WERI-Rb-1 (cell line): ENCODE measurements at regions not wholly inside any gene's neighbourhood (a gene's known extent, or its start where the extent isn't known, plus 50 kb on each side); places are given as distances from the start of the nearest gene placed in this dataset.
"Not testable (repeated sequence)": the region's sequence is repeated elsewhere in the genome, so short reads cannot be mapped to it uniquely, and the experiment has no call there.

Experiments used
- DNase-seq: peaks from one replicate; pipeline ENCODE4 v3.0.0-alpha.2; 2020
- H3K27ac ChIP-seq: fragments of 250-450 bp; sonication (Bioruptor Pico); 2 replicates; pipeline ENCODE4 v1.5.1; 2020; ENCODE audit warnings: mild to moderate bottlenecking, moderate library complexity
- H3K27me3 ChIP-seq: fragments of 250-450 bp; sonication (Bioruptor Pico); 2 replicates; pipeline ENCODE4 v1.5.1; 2021; ENCODE audit warnings: mild to moderate bottlenecking, low read depth, moderate library complexity; ENCODE audit not compliant: insufficient read depth, severe bottlenecking
- H3K36me3 ChIP-seq: fragments of 250-450 bp; sonication (Bioruptor Pico); 2 replicates; pipeline ENCODE4 v1.5.1; 2020; ENCODE audit warnings: mild to moderate bottlenecking, moderate library complexity
- H3K4me3 ChIP-seq: 2 replicates; pipeline ENCODE4 v1.5.1; 2011; ENCODE audit warnings: low read depth, mild to moderate bottlenecking, control low read depth, low read length
- H3K9me3 ChIP-seq: fragments of 250-450 bp; sonication (Bioruptor Pico); 2 replicates; pipeline ENCODE4 v1.5.1; 2021; ENCODE audit warnings: mild to moderate bottlenecking, moderate library complexity; ENCODE audit not compliant: severe bottlenecking
- TF ChIP-seq, protein P1 (sequence below): IDR thresholded peaks from 2 replicates; pipeline ENCODE4 v1.5.1; 2011; ENCODE audit warnings: low read depth, mild to moderate bottlenecking, control low read depth, inconsistent platforms, low read length

DNA sequence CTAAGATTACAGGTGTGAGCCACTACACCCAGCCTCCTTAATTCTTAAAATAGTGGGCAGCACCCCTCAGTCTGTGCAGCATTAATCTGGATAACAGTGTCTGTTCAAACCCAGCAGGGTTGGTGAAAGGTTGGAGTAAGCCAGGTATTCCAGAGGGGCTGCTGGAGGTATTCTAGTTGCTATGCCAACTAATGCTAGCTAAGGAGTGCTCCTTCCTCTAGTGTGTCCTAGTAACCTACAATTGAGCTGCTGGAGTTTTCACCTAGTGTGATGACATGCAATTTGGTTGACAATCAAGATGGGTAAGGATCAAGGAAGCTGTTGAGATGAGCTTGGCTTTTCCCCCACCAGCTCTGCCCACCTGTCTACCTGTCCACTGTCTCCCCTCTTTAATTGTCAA lies 100.2 kb upstream of the IPO9 start:
- Histone ChIP-seq H3K4me3 (no peak overlapping the region), H3K27ac (no peak overlapping the region), H3K9me3 (no peaks in the 10 kb centered on the region), H3K36me3 (no peaks in the 10 kb centered on the region), H3K27me3 (no peaks in the 10 kb centered on the region)
- TF ChIP-seq, protein P1, sequence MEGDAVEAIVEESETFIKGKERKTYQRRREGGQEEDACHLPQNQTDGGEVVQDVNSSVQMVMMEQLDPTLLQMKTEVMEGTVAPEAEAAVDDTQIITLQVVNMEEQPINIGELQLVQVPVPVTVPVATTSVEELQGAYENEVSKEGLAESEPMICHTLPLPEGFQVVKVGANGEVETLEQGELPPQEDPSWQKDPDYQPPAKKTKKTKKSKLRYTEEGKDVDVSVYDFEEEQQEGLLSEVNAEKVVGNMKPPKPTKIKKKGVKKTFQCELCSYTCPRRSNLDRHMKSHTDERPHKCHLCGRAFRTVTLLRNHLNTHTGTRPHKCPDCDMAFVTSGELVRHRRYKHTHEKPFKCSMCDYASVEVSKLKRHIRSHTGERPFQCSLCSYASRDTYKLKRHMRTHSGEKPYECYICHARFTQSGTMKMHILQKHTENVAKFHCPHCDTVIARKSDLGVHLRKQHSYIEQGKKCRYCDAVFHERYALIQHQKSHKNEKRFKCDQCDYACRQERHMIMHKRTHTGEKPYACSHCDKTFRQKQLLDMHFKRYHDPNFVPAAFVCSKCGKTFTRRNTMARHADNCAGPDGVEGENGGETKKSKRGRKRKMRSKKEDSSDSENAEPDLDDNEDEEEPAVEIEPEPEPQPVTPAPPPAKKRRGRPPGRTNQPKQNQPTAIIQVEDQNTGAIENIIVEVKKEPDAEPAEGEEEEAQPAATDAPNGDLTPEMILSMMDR, result no peak
- DNase-seq, result no peak

DNA sequence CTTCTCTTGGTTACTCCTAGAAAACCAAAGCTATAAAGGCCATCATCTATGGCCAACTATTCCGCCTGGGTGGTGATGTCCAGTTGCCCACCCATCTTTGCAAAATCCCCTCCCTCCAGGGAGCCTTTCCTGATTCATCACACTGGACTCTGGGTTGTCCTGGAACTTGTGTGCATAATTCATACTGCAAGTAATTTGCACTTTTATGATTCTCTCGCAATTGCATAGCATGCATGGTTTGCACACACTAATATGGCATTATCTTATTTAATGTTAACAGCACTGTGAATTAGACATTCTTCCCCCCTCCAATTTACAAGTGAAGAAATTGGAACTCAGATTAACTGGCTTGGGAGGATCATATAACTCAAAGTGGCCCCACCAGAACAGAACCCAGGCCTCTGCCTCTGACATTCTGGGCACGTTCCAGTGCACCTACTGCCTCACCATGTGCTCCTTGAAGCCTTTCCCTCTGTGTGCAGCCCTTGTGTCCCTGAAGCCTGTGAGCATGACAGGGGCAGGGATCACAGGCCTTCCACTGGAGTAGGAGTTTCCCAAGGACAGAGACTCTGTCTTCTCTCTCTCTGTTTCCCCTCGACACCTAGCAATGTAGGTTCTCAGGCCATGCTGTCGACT lies 98.9 kb upstream of the IPO9 start:
- Histone ChIP-seq H3K4me3 (no peak overlapping the region), H3K27ac (no peak overlapping the region; the same call in 1 of the 2 replicates), H3K27me3 (no peaks in the 10 kb centered on the region), H3K36me3 (peaks cover 3% of the 10 kb centered on the region; the same call in 1 of the 2 replicates), H3K9me3 (no peaks in the 10 kb centered on the region)
- no peak for DNase-seq
- TF ChIP-seq, protein P1, result no peak

DNA sequence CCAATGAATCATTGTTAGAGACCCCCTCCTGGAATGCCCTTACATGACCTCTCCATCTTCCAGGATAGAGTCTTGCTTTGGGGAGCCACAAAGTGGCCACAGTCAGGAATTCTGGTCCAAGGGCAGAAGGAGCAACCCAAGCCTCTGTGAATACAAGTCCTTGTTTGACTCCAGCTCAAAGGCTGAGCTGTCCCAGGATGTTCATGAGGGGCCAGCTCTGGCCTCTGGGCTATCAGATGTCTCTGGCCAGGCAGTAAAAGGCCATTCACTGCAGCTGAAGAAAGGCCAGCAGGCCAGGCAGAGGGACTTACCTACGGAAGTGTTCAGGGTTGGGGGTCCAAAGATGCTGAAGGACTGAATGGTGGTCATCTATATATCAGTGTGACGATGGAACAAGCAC lies 98.3 kb upstream of the IPO9 start:
- Histone ChIP-seq H3K36me3 (peaks cover 3% of the 10 kb centered on the region; the same call in 1 of the 2 replicates), H3K27ac (peak overlapping the region; percentile 46), H3K4me3 (no peak overlapping the region), H3K9me3 (no peaks in the 10 kb centered on the region), H3K27me3 (no peaks in the 10 kb centered on the region)
- no peak for DNase-seq
- TF ChIP-seq, protein P1, result no peak

DNA sequence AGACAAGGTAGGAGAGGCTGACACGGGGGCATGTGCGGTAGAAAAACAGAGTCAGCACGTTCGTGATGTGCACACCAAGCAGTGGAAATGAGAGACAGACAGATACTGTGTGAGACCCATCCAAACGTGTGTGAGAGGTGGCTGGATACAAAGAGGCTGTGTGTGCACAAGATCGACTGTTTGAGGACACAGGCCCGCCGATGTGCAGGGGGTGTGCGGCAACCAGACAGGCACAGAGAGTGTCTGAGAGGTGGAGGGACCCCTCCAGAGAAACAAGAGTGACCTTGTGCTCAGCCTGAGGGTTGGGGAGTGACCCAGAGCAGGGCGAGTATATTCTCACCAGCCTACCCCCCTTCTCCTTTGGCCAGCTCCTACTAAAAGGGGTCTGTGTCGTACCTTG lies 97.8 kb upstream of the IPO9 start:
- DNase-seq, result no peak
- no peak overlapping the region for H3K4me3 ChIP-seq
- peaks cover 6% of the 10 kb centered on the region for H3K36me3 ChIP-seq
- H3K9me3 ChIP-seq, result no peaks in the 10 kb centered on the region
- TF ChIP-seq, protein P1, result no peak
- no peaks in the 10 kb centered on the region for H3K27me3 ChIP-seq
- H3K27ac ChIP-seq, result peak overlapping the region; percentile 46

DNA sequence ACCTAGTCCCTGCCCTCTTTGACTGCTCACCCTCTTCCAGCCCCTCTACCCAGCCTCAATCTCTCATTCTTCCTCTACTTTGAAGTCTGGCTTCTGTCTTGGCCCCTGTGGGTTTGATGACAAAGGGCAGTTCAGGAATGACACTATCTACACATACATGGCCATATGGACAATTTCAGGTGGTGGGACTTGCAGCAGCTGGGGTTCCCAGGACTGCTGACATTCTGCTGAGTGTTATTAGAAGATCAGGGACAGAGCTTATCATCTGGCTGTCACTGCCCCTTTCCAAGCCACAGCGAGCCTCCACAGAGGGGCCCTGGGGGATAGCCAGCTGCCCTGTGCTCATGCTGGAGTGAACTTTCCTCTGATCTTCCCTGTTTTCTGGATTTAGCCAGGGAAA lies 97.4 kb upstream of the IPO9 start:
- Histone ChIP-seq H3K4me3 (no peak overlapping the region), H3K9me3 (no peaks in the 10 kb centered on the region), H3K36me3 (peaks cover 8% of the 10 kb centered on the region), H3K27ac (peak overlapping the region; percentile 46), H3K27me3 (no peaks in the 10 kb centered on the region)
- DNase-seq, result peak; percentile 94
- TF ChIP-seq, protein P1, result no peak

DNA sequence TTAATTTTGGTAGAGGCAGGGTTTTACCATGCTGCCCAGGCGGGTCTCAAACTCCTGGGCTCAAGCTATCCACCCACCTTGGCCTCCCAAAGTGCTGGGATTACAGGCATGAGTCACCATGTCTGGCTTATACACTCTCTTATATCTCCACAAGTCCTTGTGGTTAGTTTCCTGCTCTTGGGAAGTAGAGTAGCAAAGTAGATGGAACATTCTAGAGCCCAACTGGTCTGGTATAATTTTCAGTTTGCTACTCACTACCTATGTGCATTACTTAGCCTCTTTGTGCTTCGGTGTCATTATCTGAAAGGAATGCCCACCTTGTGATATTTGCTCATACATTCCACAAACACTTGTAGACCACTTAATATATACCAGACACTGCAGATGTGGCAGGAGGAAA lies 96.6 kb upstream of the IPO9 start:
- Histone ChIP-seq H3K36me3 (peaks cover 8% of the 10 kb centered on the region), H3K27me3 (no peaks in the 10 kb centered on the region), H3K27ac (peak overlapping the region; percentile 46), H3K9me3 (no peaks in the 10 kb centered on the region), H3K4me3 (no peak overlapping the region)
- TF ChIP-seq, protein P1, result no peak
- no peak for DNase-seq

DNA sequence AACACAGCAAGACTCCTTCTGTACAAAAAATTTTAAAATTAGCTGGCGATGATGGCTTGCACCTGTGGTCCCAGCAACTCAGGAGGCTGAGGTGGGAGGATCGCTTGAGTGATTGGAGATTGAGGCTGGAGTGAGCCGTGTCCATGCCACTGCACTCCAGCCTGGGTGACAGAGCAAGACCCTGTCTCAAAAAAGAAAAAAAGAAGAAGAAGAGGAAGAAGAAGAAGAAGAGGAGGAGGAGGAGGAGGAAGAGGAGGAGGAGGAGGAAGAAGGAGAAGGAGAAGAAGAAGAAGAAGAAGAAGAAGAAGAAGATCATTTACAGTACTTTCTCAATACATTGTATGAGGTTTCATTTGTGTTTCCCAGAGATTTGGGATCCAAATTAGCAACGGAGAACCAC lies 94.7 kb upstream of the IPO9 start:
- not testable (repeated sequence) for DNase-seq, H3K27me3 ChIP-seq

More for the DNA sequence above, 94.7 kb upstream of the IPO9 start:
- not testable (repeated sequence) for H3K9me3 ChIP-seq, H3K36me3 ChIP-seq, H3K4me3 ChIP-seq, H3K27ac ChIP-seq
